ENCODE measurements at regions not wholly inside any gene's neighbourhood (a gene's known extent, or its start where the extent isn't known, plus 50 kb on each side); places are given as distances from the start of the nearest gene placed in this dataset.

- no peak for DNase-seq
- TF ChIP-seq CTCF (IDR thresholded peaks at IDR 0.05), result no peak
- Mint-ChIP-seq H3K36me3 (ENCODE audit: low read depth) (peaks cover 5% of the 10 kb centered on the region; the same call in 1 of the 2 replicates), H3K4me3 (no peak overlapping the region), H3K9me3 (peaks cover 36% of the 10 kb centered on the region), H3K27me3 (ENCODE audit: insufficient read depth) (no peaks in the 10 kb centered on the region; the same call in none of the 2 replicates), H3K27ac (no peak overlapping the region), H3K4me1 (ENCODE audit: low read depth) (no peaks in the 10 kb centered on the region)
These were observed 89.2 kb upstream of the MYCN start for GRCh38 chr2:15851076-15851693.

GRCh38 chr2:15852811-15853210 is 87.5 kb upstream of the MYCN start:
- no peak for TF ChIP-seq CTCF (IDR thresholded peaks at IDR 0.05)
- Mint-ChIP-seq H3K27me3 (ENCODE audit: insufficient read depth) (no peaks in the 10 kb centered on the region; the same call in 1 of the 2 replicates), H3K4me3 (no peak overlapping the region), H3K27ac (no peak overlapping the region), H3K36me3 (ENCODE audit: low read depth) (no peaks in the 10 kb centered on the region; the same call in 1 of the 2 replicates), H3K9me3 (peaks cover 36% of the 10 kb centered on the region), H3K4me1 (ENCODE audit: low read depth) (no peaks in the 10 kb centered on the region)
- DNase-seq, result no peak

- no peak for DNase-seq
- Mint-ChIP-seq H3K27ac (no peak overlapping the region), H3K4me1 (ENCODE audit: low read depth) (no peaks in the 10 kb centered on the region), H3K36me3 (ENCODE audit: low read depth) (no peaks in the 10 kb centered on the region; the same call in 1 of the 2 replicates), H3K27me3 (ENCODE audit: insufficient read depth) (no peaks in the 10 kb centered on the region; the same call in 1 of the 2 replicates), H3K4me3 (no peak overlapping the region), H3K9me3 (peaks cover 37% of the 10 kb centered on the region)
- no peak for TF ChIP-seq CTCF (IDR thresholded peaks at IDR 0.05)
These were observed 86.4 kb upstream of the MYCN start for GRCh38 chr2:15853903-15854302.

- H3K27me3 Mint-ChIP-seq (ENCODE audit: insufficient read depth), result no peaks in the 10 kb centered on the region; the same call in 1 of the 2 replicates
These were observed 84.5 kb upstream of the MYCN start for GRCh38 chr2:15855766-15856260.

GRCh38 chr2:15856318-15856717 is 84.0 kb upstream of the MYCN start:
- no peak for DNase-seq
- Mint-ChIP-seq H3K4me3 (no peak overlapping the region), H3K4me1 (ENCODE audit: low read depth) (no peaks in the 10 kb centered on the region), H3K9me3 (peaks cover 42% of the 10 kb centered on the region), H3K27ac (no peak overlapping the region), H3K36me3 (ENCODE audit: low read depth) (peaks cover 5% of the 10 kb centered on the region), H3K27me3 (ENCODE audit: insufficient read depth) (no peaks in the 10 kb centered on the region; the same call in 1 of the 2 replicates)
- TF ChIP-seq CTCF (IDR thresholded peaks at IDR 0.05), result no peak

More at GRCh38 chr2:15855766-15856260, 84.5 kb upstream of the MYCN start:
- Mint-ChIP-seq H3K36me3 (ENCODE audit: low read depth) (peaks cover 4% of the 10 kb centered on the region), H3K9me3 (peaks cover 40% of the 10 kb centered on the region), H3K4me1 (ENCODE audit: low read depth) (no peaks in the 10 kb centered on the region), H3K27ac (no peak overlapping the region), H3K4me3 (no peak overlapping the region)
- no peak for TF ChIP-seq CTCF (IDR thresholded peaks at IDR 0.05)
- DNase-seq, result no peak
